ENCODE measurements at regions not wholly inside any gene's neighbourhood (a gene's known extent, or its start where the extent isn't known, plus 50 kb on each side); places are given as distances from the start of the nearest gene placed in this dataset.

GRCh38 chr2:80852808-80853139 lies 548.2 kb upstream of the LRRTM1 start:
- POLR2A ChIA-PET: no interaction called here
- Histone ChIP-seq H3K4me3 (ENCODE audit: low read depth, low read length) (no peak overlapping the region), H3K9me3 (ENCODE audit: control insufficient read depth, insufficient read depth, low read depth, low read length) (no peaks in the 10 kb centered on the region), H3K27ac (ENCODE audit: extremely low read depth, low read depth, low read length) (no peak overlapping the region), H3K4me1 (ENCODE audit: control insufficient read depth, insufficient read depth, low read length) (no peaks in the 10 kb centered on the region), H3K36me3 (ENCODE audit: control insufficient read depth in 2 of 2, insufficient read depth in 1 of 2, low read length in 2 of 2) (no peaks in the 10 kb centered on the region)
- no peak for TF ChIP-seq ZBTB7A (tag by site-specific recombination; IDR thresholded peaks at IDR 0.05; ENCODE audit: low read depth)
- no peak for TF ChIP-seq ZNF23 (tag by site-specific recombination; IDR thresholded peaks at IDR 0.05; ENCODE audit: borderline replicate concordance)
- no peak for TF ChIP-seq ZNF837 (tag by site-specific recombination; IDR thresholded peaks at IDR 0.05)
- TF ChIP-seq ZXDB (tag by site-specific recombination; IDR thresholded peaks at IDR 0.05): no peak
- TF ChIP-seq ZSCAN16 (tag by site-specific recombination; IDR thresholded peaks at IDR 0.05): no peak
- TF ChIP-seq HOXA7 (CRISPR knock-in tag; IDR thresholded peaks at IDR 0.05; ENCODE audit: borderline replicate concordance): no peak
- TF ChIP-seq HOXC10 (CRISPR knock-in tag; IDR thresholded peaks at IDR 0.05): no peak
- TF ChIP-seq, protein P1, sequence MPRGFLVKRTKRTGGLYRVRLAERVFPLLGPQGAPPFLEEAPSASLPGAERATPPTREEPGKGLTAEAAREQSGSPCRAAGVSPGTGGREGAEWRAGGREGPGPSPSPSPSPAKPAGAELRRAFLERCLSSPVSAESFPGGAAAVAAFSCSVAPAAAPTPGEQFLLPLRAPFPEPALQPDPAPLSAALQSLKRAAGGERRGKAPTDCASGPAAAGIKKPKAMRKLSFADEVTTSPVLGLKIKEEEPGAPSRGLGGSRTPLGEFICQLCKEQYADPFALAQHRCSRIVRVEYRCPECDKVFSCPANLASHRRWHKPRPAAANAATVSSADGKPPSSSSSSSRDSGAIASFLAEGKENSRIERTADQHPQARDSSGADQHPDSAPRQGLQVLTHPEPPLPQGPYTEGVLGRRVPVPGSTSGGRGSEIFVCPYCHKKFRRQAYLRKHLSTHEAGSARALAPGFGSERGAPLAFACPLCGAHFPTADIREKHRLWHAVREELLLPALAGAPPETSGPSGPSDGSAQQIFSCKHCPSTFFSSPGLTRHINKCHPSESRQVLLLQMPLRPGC (tag by site-specific recombination; IDR thresholded peaks at IDR 0.05): no peak
- no peak for TF ChIP-seq ZNF26 (tag by site-specific recombination; IDR thresholded peaks at IDR 0.05)
- TF ChIP-seq, protein P2, sequence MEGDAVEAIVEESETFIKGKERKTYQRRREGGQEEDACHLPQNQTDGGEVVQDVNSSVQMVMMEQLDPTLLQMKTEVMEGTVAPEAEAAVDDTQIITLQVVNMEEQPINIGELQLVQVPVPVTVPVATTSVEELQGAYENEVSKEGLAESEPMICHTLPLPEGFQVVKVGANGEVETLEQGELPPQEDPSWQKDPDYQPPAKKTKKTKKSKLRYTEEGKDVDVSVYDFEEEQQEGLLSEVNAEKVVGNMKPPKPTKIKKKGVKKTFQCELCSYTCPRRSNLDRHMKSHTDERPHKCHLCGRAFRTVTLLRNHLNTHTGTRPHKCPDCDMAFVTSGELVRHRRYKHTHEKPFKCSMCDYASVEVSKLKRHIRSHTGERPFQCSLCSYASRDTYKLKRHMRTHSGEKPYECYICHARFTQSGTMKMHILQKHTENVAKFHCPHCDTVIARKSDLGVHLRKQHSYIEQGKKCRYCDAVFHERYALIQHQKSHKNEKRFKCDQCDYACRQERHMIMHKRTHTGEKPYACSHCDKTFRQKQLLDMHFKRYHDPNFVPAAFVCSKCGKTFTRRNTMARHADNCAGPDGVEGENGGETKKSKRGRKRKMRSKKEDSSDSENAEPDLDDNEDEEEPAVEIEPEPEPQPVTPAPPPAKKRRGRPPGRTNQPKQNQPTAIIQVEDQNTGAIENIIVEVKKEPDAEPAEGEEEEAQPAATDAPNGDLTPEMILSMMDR (tag by site-specific recombination; IDR thresholded peaks at IDR 0.05): no peak
- TF ChIP-seq ZNF610 (tag by site-specific recombination; IDR thresholded peaks at IDR 0.05; ENCODE audit: borderline replicate concordance): no peak
- TF ChIP-seq ZNF580 (tag by site-specific recombination; IDR thresholded peaks at IDR 0.05): no peak
- TF ChIP-seq ZNF37A (tag by site-specific recombination; IDR thresholded peaks at IDR 0.05): no peak
- no peak for TF ChIP-seq ZEB2 (tag by site-specific recombination; IDR thresholded peaks at IDR 0.05)
- no peak for TF ChIP-seq ZNF2 (tag by site-specific recombination; IDR thresholded peaks at IDR 0.05)
- TF ChIP-seq ZNF292 (tag by site-specific recombination; IDR thresholded peaks at IDR 0.05; ENCODE audit: borderline replicate concordance, low read depth): no peak
- no peak for TF ChIP-seq GLIS2 (tag by site-specific recombination; IDR thresholded peaks at IDR 0.05)
- TF ChIP-seq ZBTB6 (tag by site-specific recombination; IDR thresholded peaks at IDR 0.05): no peak
- no peak for TF ChIP-seq ZNF416 (tag by site-specific recombination; IDR thresholded peaks at IDR 0.05)
- TF ChIP-seq ZNF830 (tag by site-specific recombination; IDR thresholded peaks at IDR 0.05; ENCODE audit: low read depth): no peak
- CTCF ChIA-PET: no interaction called here

All from HEK293 (cell line).